ENCODE measurements at regions not wholly inside any gene's neighbourhood (a gene's known extent, or its start where the extent isn't known, plus 50 kb on each side); places are given as distances from the start of the nearest gene placed in this dataset.
"Not testable (repeated sequence)": the region's sequence is repeated elsewhere in the genome, so short reads cannot be mapped to it uniquely, and the experiment has no call there.

GRCh38 chr10:33015761-33016547, 57.9 kb upstream of the ITGB1 start:
- ChIA-PET POLR2A (interaction anchor here (0.6 kb wide), 1 partner anchor 1581 kb away, joined by 3 read pairs; no protein-coding TSS in a partner anchor), CTCF (ENCODE audit: unreplicated experiment) (no interaction called here)
- Histone ChIP-seq H2AFZ (ENCODE audit: low read length) (0 out of 2 replicates have a peak overlapping the region, but pooled peaks have one; percentile 12), H3K9me2 (ENCODE audit: insufficient read depth, low read length) (no peaks in the 10 kb centered on the region; the same call in 1 of the 2 replicates), H3K9me3 (ENCODE audit: low read length) (no peaks in the 10 kb centered on the region), H3K79me2 (ENCODE audit: insufficient read depth, low read depth, low read length) (no peaks in the 10 kb centered on the region), H3K36me3 (ENCODE audit: insufficient read depth, low read length) (no peaks in the 10 kb centered on the region), H3K4me3 (ENCODE audit: low read depth, low read length, poor library complexity, severe bottlenecking) (no peak overlapping the region), H4K20me1 (ENCODE audit: insufficient read depth, low read length) (no peaks in the 10 kb centered on the region), H3K4me2 (ENCODE audit: low read length) (no peak overlapping the region), H3K27ac (ENCODE audit: low read depth, low read length, poor library complexity, severe bottlenecking) (no peak overlapping the region), H3K4me1 (ENCODE audit: insufficient read depth, low read length, poor library complexity, severe bottlenecking) (no peaks in the 10 kb centered on the region)
- no TSS peak for BruUV-seq (replicated peaks)
- no peak for DNase-seq (ENCODE audit: low spot score)
- intact Hi-C loops (cut with micrococcal nuclease; ENCODE audit: unreplicated experiment), result no loop called here
- TF ChIP-seq EZH2phosphoT487 (IDR thresholded peaks at IDR 0.05; ENCODE audit: borderline replicate concordance, low read depth, low read length) (no peak), CTCF (conservative IDR thresholded peaks at IDR 0.05; ENCODE audit: low read length) (no peak)

- H4K20me1 ChIP-seq (ENCODE audit: insufficient read depth, low read length); H2AFZ ChIP-seq (ENCODE audit: low read length); H3K4me2 ChIP-seq (ENCODE audit: low read length); BruUV-seq (replicated peaks); H3K27ac ChIP-seq (ENCODE audit: low read depth, low read length, poor library complexity, severe bottlenecking); CTCF ChIA-PET (ENCODE audit: unreplicated experiment); POLR2A ChIA-PET; H3K36me3 ChIP-seq (ENCODE audit: insufficient read depth, low read length); H3K9me2 ChIP-seq (ENCODE audit: insufficient read depth, low read length); intact Hi-C loops (cut with micrococcal nuclease; ENCODE audit: unreplicated experiment); H3K9me3 ChIP-seq (ENCODE audit: low read length); DNase-seq (ENCODE audit: low spot score); H3K79me2 ChIP-seq (ENCODE audit: insufficient read depth, low read depth, low read length); H3K4me3 ChIP-seq (ENCODE audit: low read depth, low read length, poor library complexity, severe bottlenecking): not testable (repeated sequence)
- H3K4me1 ChIP-seq (ENCODE audit: insufficient read depth, low read length, poor library complexity, severe bottlenecking), result peaks cover 22% of the 10 kb centered on the region
Measured at GRCh38 chr10:33013331-33013730, 55.3 kb upstream of the ITGB1 start.

GRCh38 chr10:33012306-33012705, 54.3 kb upstream of the ITGB1 start:
- Histone ChIP-seq H4K20me1 (ENCODE audit: insufficient read depth, low read length) (no peaks in the 10 kb centered on the region), H3K27ac (ENCODE audit: low read depth, low read length, poor library complexity, severe bottlenecking) (no peak overlapping the region), H2AFZ (ENCODE audit: low read length) (no peak overlapping the region), H3K79me2 (ENCODE audit: insufficient read depth, low read depth, low read length) (no peaks in the 10 kb centered on the region), H3K4me1 (ENCODE audit: insufficient read depth, low read length, poor library complexity, severe bottlenecking) (peaks cover 25% of the 10 kb centered on the region), H3K4me3 (ENCODE audit: low read depth, low read length, poor library complexity, severe bottlenecking) (no peak overlapping the region), H3K36me3 (ENCODE audit: insufficient read depth, low read length) (no peaks in the 10 kb centered on the region), H3K9me2 (ENCODE audit: insufficient read depth, low read length) (no peaks in the 10 kb centered on the region; the same call in 1 of the 2 replicates), H3K9me3 (ENCODE audit: low read length) (no peaks in the 10 kb centered on the region), H3K4me2 (ENCODE audit: low read length) (no peak overlapping the region)
- TF ChIP-seq EZH2phosphoT487 (IDR thresholded peaks at IDR 0.05; ENCODE audit: borderline replicate concordance, low read depth, low read length), result no peak
- TF ChIP-seq CTCF (conservative IDR thresholded peaks at IDR 0.05; ENCODE audit: low read length), result no peak
- ChIA-PET POLR2A (interaction anchor here (0.7 to 1.1 kb wide), 2 partner anchors 11 to 225 kb away, joined by 3 to 4 read pairs; no protein-coding TSS in a partner anchor), CTCF (ENCODE audit: unreplicated experiment) (interaction anchor here (0.5 kb wide), 1 partner anchor 58 kb away, joined by 3 read pairs; no protein-coding TSS in a partner anchor)
- intact Hi-C loops (cut with micrococcal nuclease; ENCODE audit: unreplicated experiment), result no loop called here
- DNase-seq (ENCODE audit: low spot score), result no peak
- no TSS peak for BruUV-seq (replicated peaks)

Data from OCI-LY7 (cell line).